Pancreas (tissue), 10 donors: ENCODE measurements at regions not wholly inside any gene's neighbourhood (a gene's known extent, or its start where the extent isn't known, plus 50 kb on each side); places are given as distances from the start of the nearest gene placed in this dataset.

Experiments used
- ATAC-seq, 4 donors: fragments of 200-7000 bp; cut with Tn5 transposase; one replicate each; pipeline versions ENCODE4 v1.8.0 to v1.9.1; 2020; ENCODE audit warnings: mild to moderate bottlenecking in 4 of 4, moderate library complexity in 4 of 4
- DNase-seq, 6 donors: peaks; one replicate each; pipeline ENCODE4 v3.0.0-alpha.2; 2020
- FAIRE-seq: peaks from 2 replicates; lab custom pipeline; 2012; peaks lifted over from hg19 to GRCh38; lab: Jason Lieb, UNC
- H3K27ac ChIP-seq, 4 donors: fragments of 200-600 bp; sonication (generic); 1 replicate in 3 of 4; 2 replicates in 1 of 4; pipeline versions ENCODE4 v1.5.0 to v1.8.0; 2020
- H3K27me3 ChIP-seq, 4 donors: fragments of 200-600 bp; one replicate each; pipeline ENCODE4 v1.8.0; 2021
- H3K36me3 ChIP-seq, 3 donors: fragments of 200-600 bp; sonication (generic) in 1 of 3; one replicate each; pipeline versions ENCODE4 v1.5.0 to v1.8.0; 2020 to 2021
- H3K4me1 ChIP-seq, 3 donors: fragments of 200-600 bp; one replicate each; pipeline ENCODE4 v1.8.0; 2021
- H3K4me3 ChIP-seq, 4 donors: fragments of 200-600 bp; sonication (generic) in 2 of 4; one replicate each; pipeline versions ENCODE4 v1.5.0 to v1.8.0; 2020 to 2021
- H3K9me3 ChIP-seq, 4 donors: fragments of 200-600 bp; one replicate each; pipeline ENCODE4 v1.8.0; 2021
- CTCF ChIP-seq, 4 donors: fragments of 200-600 bp; sonication (generic) in 3 of 4; IDR thresholded peaks; one replicate each; pipeline versions ENCODE4 v1.5.0 to v1.8.0; 2021; ENCODE audit warnings: antibody characterized with exemption in 4 of 4
- WGBS, 2 donors: extraction: QIAGEN DNeasy Blood & Tissue Kit; methylation state at CpG; one replicate each; pipeline ENCODE4 v1.1.7; 2013; 5-methylcytosine and 5-hydroxymethylcytosine counted together
- intact Hi-C, 3 donors: fragments of 100-400 bp; cut with DNase I; formaldehyde crosslinking; loops; one replicate each; pipeline versions ENCODE4 v1.11.1 to v1.14.2; 2022
- donor health status: healthy with polysubstance abuse.
- donor health status: DM: no; HTN: no; CAD: no; lungs with moderate emphysema.
- donor health status: DM: no; HTN: no; CAD: no.
- donor health status: control.
- donor health status: control.
- donor health status: Bipolar disorder and iron deficiency.
- donor health status: DM: yes; HTN: yes; CAD: no.
- donor health status: DM: no; HTN: no; CAD: no.
- donor health status: DM: no; HTN: no; CAD: no.
- donor health status: DM: yes; HTN: yes; CAD: no.

GRCh38 chr20:54355631-54356280 lies 119.6 kb upstream of the DOK5 start:
- intact Hi-C loops: no loop called here
- Histone ChIP-seq H3K27me3 (no peaks in the 10 kb centered on the region), H3K4me3 (no peak overlapping the region), H3K4me1 (no peaks in the 10 kb centered on the region), H3K9me3 (no peaks in the 10 kb centered on the region), H3K36me3 (no peaks in the 10 kb centered on the region), H3K27ac (no peak overlapping the region)
- WGBS, 2 donors: 78 to 84% methylated on average over 7 of the region's 7 CpGs
- FAIRE-seq: no peak
- ATAC-seq: no peak
- no peak for DNase-seq
- TF ChIP-seq CTCF (IDR thresholded peaks at IDR 0.05): no peak

GRCh38 chr20:54356801-54357200 lies 118.6 kb upstream of the DOK5 start:
- Histone ChIP-seq H3K27ac (no peak overlapping the region), H3K4me1 (no peaks in the 10 kb centered on the region), H3K9me3 (no peaks in the 10 kb centered on the region), H3K36me3 (no peaks in the 10 kb centered on the region), H3K27me3 (no peaks in the 10 kb centered on the region), H3K4me3 (no peak overlapping the region)
- intact Hi-C loops: no loop called here
- no peak for TF ChIP-seq CTCF (IDR thresholded peaks at IDR 0.05)
- DNase-seq (no peak), ATAC-seq (no peak), FAIRE-seq (no peak)

GRCh38 chr20:54361475-54361874 lies 113.9 kb upstream of the DOK5 start:
- Histone ChIP-seq H3K4me3 (no peak overlapping the region), H3K9me3 (no peaks in the 10 kb centered on the region), H3K27me3 (no peaks in the 10 kb centered on the region), H3K27ac (no peak overlapping the region), H3K4me1 (no peaks in the 10 kb centered on the region), H3K36me3 (no peaks in the 10 kb centered on the region)
- FAIRE-seq (no peak), ATAC-seq (no peak), DNase-seq (no peak)
- 84 to 90% methylated on average over 2 of the region's 2 CpGs for WGBS, 2 donors
- intact Hi-C loops: no loop called here
- TF ChIP-seq CTCF (IDR thresholded peaks at IDR 0.05): no peak

- FAIRE-seq: no peak
- intact Hi-C loops: no loop called here
Measured at GRCh38 chr20:54362283-54362682, 113.1 kb upstream of the DOK5 start.

More at GRCh38 chr20:54362283-54362682, 113.1 kb upstream of the DOK5 start:
- no peak overlapping the region for H3K4me3 ChIP-seq
- DNase-seq (no peak), ATAC-seq (no peak)
- no peak overlapping the region for H3K27ac ChIP-seq
- no peaks in the 10 kb centered on the region for H3K27me3 ChIP-seq
- no peaks in the 10 kb centered on the region for H3K9me3 ChIP-seq
- no peak for TF ChIP-seq CTCF (IDR thresholded peaks at IDR 0.05)
- H3K36me3 ChIP-seq: no peaks in the 10 kb centered on the region
- no peaks in the 10 kb centered on the region for H3K4me1 ChIP-seq
